ENCODE measurements at regions not wholly inside any gene's neighbourhood (a gene's known extent, or its start where the extent isn't known, plus 50 kb on each side); places are given as distances from the start of the nearest gene placed in this dataset.

GRCh38 chr5:124550731-124551130, 195.7 kb downstream of the ZNF608 start:
- H3K4me2 ChIP-seq (ENCODE audit: control insufficient read depth, extremely low read depth, insufficient read depth, low read depth, low read length), result no peak overlapping the region
- H3K4me1 ChIP-seq (ENCODE audit: control insufficient read depth, extremely low read depth, insufficient read depth, low read length), result no peaks in the 10 kb centered on the region
- H3K36me3 ChIP-seq (ENCODE audit: control insufficient read depth in 2 of 2, extremely low read depth in 1 of 2, insufficient read depth in 2 of 2, low read length in 2 of 2), result no peaks in the 10 kb centered on the region
- TF ChIP-seq CTCF (optimal IDR thresholded peaks at IDR 0.05 in 1 of 3, IDR thresholded peaks at IDR 0.05 in 1 of 3, conservative IDR thresholded peaks at IDR 0.05 in 1 of 3; ENCODE audit: extremely low read depth in 1 of 3, insufficient read depth in 2 of 3, low read length in 3 of 3), result no peak
- FAIRE-seq (no peak), DNase-seq (ENCODE audit: low read depth, low spot score) (no peak)
- dilution Hi-C loops (cut with MboI; ENCODE audit: extremely low pct_ligation_motif_present, low sequenced_read_pairs), result no loop called here
- H3K79me2 ChIP-seq (ENCODE audit: control insufficient read depth, insufficient read depth, low read length), result no peaks in the 10 kb centered on the region
- H2AFZ ChIP-seq (ENCODE audit: control insufficient read depth, low read length), result no peak overlapping the region
- H3K9me3 ChIP-seq (ENCODE audit: control insufficient read depth, low read depth, low read length), result no peaks in the 10 kb centered on the region
- H3K9ac ChIP-seq (ENCODE audit: control insufficient read depth, extremely low read depth, insufficient read depth, low read length), result no peak overlapping the region
- H3K27ac ChIP-seq (ENCODE audit: control insufficient read depth, insufficient read depth, low read length), result no peak overlapping the region
- no peaks in the 10 kb centered on the region for H3K27me3 ChIP-seq (ENCODE audit: control insufficient read depth, extremely low read depth, insufficient read depth, low read length)
- no peaks in the 10 kb centered on the region for H4K20me1 ChIP-seq (ENCODE audit: control insufficient read depth, extremely low read depth, insufficient read depth, low read length)
- no peak overlapping the region for H3K4me3 ChIP-seq (ENCODE audit: control insufficient read depth in 2 of 3, extremely low read depth in 1 of 3, insufficient read depth in 2 of 3, low read depth in 1 of 3, low read length in 3 of 3)
- no peaks in the 10 kb centered on the region for H3K9me1 ChIP-seq (ENCODE audit: control insufficient read depth, extremely low read depth, insufficient read depth, low read length)

GRCh38 chr5:124549891-124550436, 196.5 kb downstream of the ZNF608 start:
- FAIRE-seq (no peak), DNase-seq (ENCODE audit: low read depth, low spot score) (no peak)
- Histone ChIP-seq H4K20me1 (ENCODE audit: control insufficient read depth, extremely low read depth, insufficient read depth, low read length) (no peaks in the 10 kb centered on the region), H3K27me3 (ENCODE audit: control insufficient read depth, extremely low read depth, insufficient read depth, low read length) (no peaks in the 10 kb centered on the region), H3K9me1 (ENCODE audit: control insufficient read depth, extremely low read depth, insufficient read depth, low read length) (no peaks in the 10 kb centered on the region), H3K27ac (ENCODE audit: control insufficient read depth, insufficient read depth, low read length) (no peak overlapping the region), H3K9ac (ENCODE audit: control insufficient read depth, extremely low read depth, insufficient read depth, low read length) (no peak overlapping the region), H3K4me1 (ENCODE audit: control insufficient read depth, extremely low read depth, insufficient read depth, low read length) (no peaks in the 10 kb centered on the region), H2AFZ (ENCODE audit: control insufficient read depth, low read length) (no peak overlapping the region), H3K4me2 (ENCODE audit: control insufficient read depth, extremely low read depth, insufficient read depth, low read depth, low read length) (no peak overlapping the region), H3K9me3 (ENCODE audit: control insufficient read depth, low read depth, low read length) (no peaks in the 10 kb centered on the region), H3K79me2 (ENCODE audit: control insufficient read depth, insufficient read depth, low read length) (no peaks in the 10 kb centered on the region), H3K4me3 (ENCODE audit: control insufficient read depth in 2 of 3, extremely low read depth in 1 of 3, insufficient read depth in 2 of 3, low read depth in 1 of 3, low read length in 3 of 3) (no peak overlapping the region), H3K36me3 (ENCODE audit: control insufficient read depth in 2 of 2, extremely low read depth in 1 of 2, insufficient read depth in 2 of 2, low read length in 2 of 2) (no peaks in the 10 kb centered on the region)
- dilution Hi-C loops (cut with MboI; ENCODE audit: extremely low pct_ligation_motif_present, low sequenced_read_pairs), result no loop called here
- TF ChIP-seq CTCF (optimal IDR thresholded peaks at IDR 0.05 in 1 of 3, IDR thresholded peaks at IDR 0.05 in 1 of 3, conservative IDR thresholded peaks at IDR 0.05 in 1 of 3; ENCODE audit: extremely low read depth in 1 of 3, insufficient read depth in 2 of 3, low read length in 3 of 3) (no peak), EZH2 (IDR thresholded peaks at IDR 0.05; ENCODE audit: low read length) (no peak)

Data from keratinocyte (primary cell).